KMS-11 (cell line): ENCODE measurements at regions not wholly inside any gene's neighbourhood (a gene's known extent, or its start where the extent isn't known, plus 50 kb on each side); places are given as distances from the start of the nearest gene placed in this dataset.

Source experiments
- H2AFZ ChIP-seq: fragments of 200-600 bp; sonication (generic); 2 replicates; pipeline ENCODE4 v1.6.1; 2016; ENCODE audit warnings: antibody characterized with exemption, mixed run types, low read depth
- H3K27ac ChIP-seq: fragments of 200-600 bp; sonication (generic); 2 replicates; pipeline ENCODE4 v1.6.1; 2016; ENCODE audit warnings: mild to moderate bottlenecking, mixed run types
- H3K27me3 ChIP-seq: fragments of 200-600 bp; sonication (generic); 2 replicates; pipeline ENCODE4 v1.6.1; 2017; ENCODE audit warnings: mild to moderate bottlenecking, low read depth, mixed run types, moderate library complexity; ENCODE audit not compliant: insufficient read depth
- H3K36me3 ChIP-seq: fragments of 200-600 bp; sonication (generic); 2 replicates; pipeline ENCODE4 v1.6.1; 2017; ENCODE audit warnings: mild to moderate bottlenecking, mixed run types; ENCODE audit not compliant: insufficient read depth
- H3K4me1 ChIP-seq: fragments of 200-600 bp; sonication (generic); 2 replicates; pipeline ENCODE4 v1.6.1; 2016; ENCODE audit warnings: mild to moderate bottlenecking, low read depth, mixed run types; ENCODE audit not compliant: poor library complexity, severe bottlenecking
- H3K4me2 ChIP-seq: fragments of 200-600 bp; sonication (generic); 2 replicates; pipeline ENCODE4 v1.7.0; 2016; ENCODE audit warnings: mild to moderate bottlenecking, mixed run types
- H3K4me3 ChIP-seq: fragments of 200-600 bp; sonication (generic); IDR thresholded peaks from 2 replicates; pipeline ENCODE4 v1.6.1; 2017; ENCODE audit warnings: low read depth, low read length, mixed read lengths; ENCODE audit not compliant: insufficient read depth
- H3K79me2 ChIP-seq: fragments of 200-600 bp; sonication (generic); 2 replicates; pipeline ENCODE4 v1.6.1; 2016; ENCODE audit warnings: low read depth, mixed run types; ENCODE audit not compliant: insufficient read depth
- H3K9ac ChIP-seq: fragments of 200-600 bp; sonication (generic); 2 replicates; pipeline ENCODE4 v1.6.1; 2016; ENCODE audit warnings: mild to moderate bottlenecking, mixed run types
- H4K20me1 ChIP-seq: fragments of 200-600 bp; sonication (generic); 2 replicates; pipeline ENCODE4 v1.6.1; 2016; ENCODE audit warnings: mild to moderate bottlenecking, mixed run types; ENCODE audit not compliant: insufficient read depth
- TF ChIP-seq, protein P1 (sequence below): fragments of 200-600 bp; sonication (generic); conservative IDR thresholded peaks from 2 replicates; pipeline ENCODE4 v1.6.1; 2017; ENCODE audit warnings: low read depth, mild to moderate bottlenecking, antibody characterized with exemption, low read length, moderate library complexity, mixed read lengths

GRCh38 chr18:51833850-51834249, 506.1 kb upstream of the DCC start:
- Histone ChIP-seq H3K4me3 (no peak overlapping the region), H3K9ac (no peak overlapping the region), H3K4me2 (no peak overlapping the region), H4K20me1 (no peaks in the 10 kb centered on the region), H2AFZ (no peak overlapping the region), H3K4me1 (no peaks in the 10 kb centered on the region), H3K27ac (no peak overlapping the region), H3K79me2 (no peaks in the 10 kb centered on the region), H3K36me3 (no peaks in the 10 kb centered on the region), H3K27me3 (no peaks in the 10 kb centered on the region)
- TF ChIP-seq, protein P1, sequence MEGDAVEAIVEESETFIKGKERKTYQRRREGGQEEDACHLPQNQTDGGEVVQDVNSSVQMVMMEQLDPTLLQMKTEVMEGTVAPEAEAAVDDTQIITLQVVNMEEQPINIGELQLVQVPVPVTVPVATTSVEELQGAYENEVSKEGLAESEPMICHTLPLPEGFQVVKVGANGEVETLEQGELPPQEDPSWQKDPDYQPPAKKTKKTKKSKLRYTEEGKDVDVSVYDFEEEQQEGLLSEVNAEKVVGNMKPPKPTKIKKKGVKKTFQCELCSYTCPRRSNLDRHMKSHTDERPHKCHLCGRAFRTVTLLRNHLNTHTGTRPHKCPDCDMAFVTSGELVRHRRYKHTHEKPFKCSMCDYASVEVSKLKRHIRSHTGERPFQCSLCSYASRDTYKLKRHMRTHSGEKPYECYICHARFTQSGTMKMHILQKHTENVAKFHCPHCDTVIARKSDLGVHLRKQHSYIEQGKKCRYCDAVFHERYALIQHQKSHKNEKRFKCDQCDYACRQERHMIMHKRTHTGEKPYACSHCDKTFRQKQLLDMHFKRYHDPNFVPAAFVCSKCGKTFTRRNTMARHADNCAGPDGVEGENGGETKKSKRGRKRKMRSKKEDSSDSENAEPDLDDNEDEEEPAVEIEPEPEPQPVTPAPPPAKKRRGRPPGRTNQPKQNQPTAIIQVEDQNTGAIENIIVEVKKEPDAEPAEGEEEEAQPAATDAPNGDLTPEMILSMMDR = no peak

GRCh38 chr18:51848702-51849101, 491.3 kb upstream of the DCC start:
- Histone ChIP-seq H3K36me3 (no peaks in the 10 kb centered on the region), H3K9ac (no peak overlapping the region), H3K27ac (no peak overlapping the region), H3K4me1 (no peaks in the 10 kb centered on the region), H3K27me3 (no peaks in the 10 kb centered on the region), H3K4me3 (no peak overlapping the region), H3K4me2 (no peak overlapping the region), H2AFZ (no peak overlapping the region), H3K79me2 (no peaks in the 10 kb centered on the region), H4K20me1 (no peaks in the 10 kb centered on the region)
- TF ChIP-seq, protein P1 = no peak

DNA sequence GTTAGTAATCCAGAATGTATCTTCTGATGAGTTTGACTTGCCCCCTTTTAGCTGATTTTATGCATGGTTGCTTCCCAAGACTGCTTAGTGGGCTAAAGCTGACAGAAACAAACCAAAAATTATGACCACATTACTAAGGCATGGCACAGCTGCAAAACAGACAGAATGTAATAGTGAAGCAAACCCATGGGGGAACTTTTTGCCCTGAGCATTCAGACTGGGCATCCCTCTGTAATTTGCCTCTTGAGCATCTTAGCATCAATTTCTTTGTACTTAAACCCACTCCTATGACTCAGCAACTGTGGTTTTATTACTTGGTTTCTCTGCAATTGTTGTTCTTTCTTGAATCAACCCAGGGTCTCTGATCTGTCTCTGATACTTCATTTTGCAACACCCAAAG, 487.3 kb upstream of the DCC start:
- H3K9ac ChIP-seq = no peak overlapping the region
- H3K4me3 ChIP-seq = no peak overlapping the region
- H3K27me3 ChIP-seq = no peaks in the 10 kb centered on the region
- no peaks in the 10 kb centered on the region for H3K4me1 ChIP-seq
- no peaks in the 10 kb centered on the region for H3K36me3 ChIP-seq
- H3K4me2 ChIP-seq = no peak overlapping the region
- no peaks in the 10 kb centered on the region for H4K20me1 ChIP-seq
- no peak overlapping the region for H3K27ac ChIP-seq
- H2AFZ ChIP-seq = no peak overlapping the region
- TF ChIP-seq, protein P1 = no peak
- H3K79me2 ChIP-seq = no peaks in the 10 kb centered on the region

DNA sequence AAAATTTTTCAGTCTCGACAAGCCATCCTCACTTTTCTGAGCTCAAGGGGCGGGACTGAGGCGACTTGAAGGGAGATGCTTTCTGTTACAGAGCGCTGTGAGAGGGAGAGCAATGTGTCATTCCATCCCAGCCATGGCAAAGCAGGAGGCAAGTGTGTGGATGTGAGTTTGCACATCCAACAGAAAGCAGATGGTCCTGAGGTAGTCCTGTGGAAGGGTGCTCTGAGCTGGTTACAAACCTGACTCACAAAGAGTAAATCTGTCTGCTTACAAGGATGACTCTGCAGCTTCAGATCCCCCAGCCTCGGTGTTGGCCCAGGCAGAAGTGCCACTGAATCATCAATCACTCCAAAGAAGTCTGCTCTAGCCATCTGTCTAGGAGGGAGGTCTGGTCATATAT, 482.0 kb upstream of the DCC start:
- Histone ChIP-seq H3K9ac (no peak overlapping the region), H3K36me3 (no peaks in the 10 kb centered on the region), H3K4me2 (no peak overlapping the region), H3K4me1 (no peaks in the 10 kb centered on the region), H3K4me3 (no peak overlapping the region), H2AFZ (no peak overlapping the region), H3K79me2 (no peaks in the 10 kb centered on the region), H3K27ac (no peak overlapping the region), H3K27me3 (no peaks in the 10 kb centered on the region), H4K20me1 (no peaks in the 10 kb centered on the region)
- TF ChIP-seq, protein P1 = no peak
